ENCODE measurements at regions not wholly inside any gene's neighbourhood (a gene's known extent, or its start where the extent isn't known, plus 50 kb on each side); places are given as distances from the start of the nearest gene placed in this dataset.
"Not testable (repeated sequence)": the region's sequence is repeated elsewhere in the genome, so short reads cannot be mapped to it uniquely, and the experiment has no call there.

DNA sequence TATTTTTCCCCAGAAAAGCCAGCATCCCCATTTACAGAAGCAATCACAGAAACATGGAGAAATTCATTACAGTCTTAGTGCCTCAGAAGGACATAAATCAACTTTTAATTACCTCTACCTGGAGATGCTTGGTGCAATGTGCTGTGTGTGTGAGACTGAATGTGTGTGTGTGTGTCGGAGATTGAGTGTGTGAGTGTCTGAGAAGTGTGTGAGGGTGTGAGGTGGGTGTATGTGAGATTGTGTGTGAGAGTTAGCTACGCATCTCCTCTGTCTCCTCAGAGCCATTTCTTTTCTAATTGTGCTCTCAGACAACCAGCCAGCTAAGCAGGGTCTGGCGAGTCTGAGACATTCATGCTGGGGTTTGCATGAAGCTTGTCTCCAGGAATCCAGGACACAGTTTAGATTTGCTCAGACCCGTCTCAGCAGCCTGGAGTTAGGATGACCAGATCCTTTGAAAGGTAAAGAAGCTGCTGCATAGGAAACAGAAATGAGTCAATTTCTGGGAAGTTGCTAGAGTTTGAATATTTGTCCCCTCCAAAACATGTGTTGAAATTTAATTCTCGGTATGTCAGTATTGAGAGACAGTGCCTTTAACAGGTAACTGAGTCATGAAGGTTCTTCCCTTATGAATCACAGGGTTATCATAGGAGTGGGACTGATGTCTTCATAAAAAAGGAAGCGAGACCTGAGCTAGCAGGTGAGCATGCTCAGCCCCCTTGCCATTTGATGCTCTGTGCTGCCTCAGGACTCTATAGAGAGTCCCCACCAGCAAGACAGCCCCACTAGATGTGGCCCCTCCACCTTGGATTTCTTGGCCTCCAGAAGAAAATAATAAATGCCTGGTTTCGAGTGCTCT is 199.0 kb upstream of the PLGLB2 start:
- TF ChIP-seq, protein P1, sequence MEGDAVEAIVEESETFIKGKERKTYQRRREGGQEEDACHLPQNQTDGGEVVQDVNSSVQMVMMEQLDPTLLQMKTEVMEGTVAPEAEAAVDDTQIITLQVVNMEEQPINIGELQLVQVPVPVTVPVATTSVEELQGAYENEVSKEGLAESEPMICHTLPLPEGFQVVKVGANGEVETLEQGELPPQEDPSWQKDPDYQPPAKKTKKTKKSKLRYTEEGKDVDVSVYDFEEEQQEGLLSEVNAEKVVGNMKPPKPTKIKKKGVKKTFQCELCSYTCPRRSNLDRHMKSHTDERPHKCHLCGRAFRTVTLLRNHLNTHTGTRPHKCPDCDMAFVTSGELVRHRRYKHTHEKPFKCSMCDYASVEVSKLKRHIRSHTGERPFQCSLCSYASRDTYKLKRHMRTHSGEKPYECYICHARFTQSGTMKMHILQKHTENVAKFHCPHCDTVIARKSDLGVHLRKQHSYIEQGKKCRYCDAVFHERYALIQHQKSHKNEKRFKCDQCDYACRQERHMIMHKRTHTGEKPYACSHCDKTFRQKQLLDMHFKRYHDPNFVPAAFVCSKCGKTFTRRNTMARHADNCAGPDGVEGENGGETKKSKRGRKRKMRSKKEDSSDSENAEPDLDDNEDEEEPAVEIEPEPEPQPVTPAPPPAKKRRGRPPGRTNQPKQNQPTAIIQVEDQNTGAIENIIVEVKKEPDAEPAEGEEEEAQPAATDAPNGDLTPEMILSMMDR (IDR thresholded peaks at IDR 0.05), result not testable (repeated sequence)
- TF ChIP-seq POLR2A (IDR thresholded peaks at IDR 0.05), result not testable (repeated sequence)
